ENCODE measurements at regions not wholly inside any gene's neighbourhood (a gene's known extent, or its start where the extent isn't known, plus 50 kb on each side); places are given as distances from the start of the nearest gene placed in this dataset.

- TF ChIP-seq, protein P1, sequence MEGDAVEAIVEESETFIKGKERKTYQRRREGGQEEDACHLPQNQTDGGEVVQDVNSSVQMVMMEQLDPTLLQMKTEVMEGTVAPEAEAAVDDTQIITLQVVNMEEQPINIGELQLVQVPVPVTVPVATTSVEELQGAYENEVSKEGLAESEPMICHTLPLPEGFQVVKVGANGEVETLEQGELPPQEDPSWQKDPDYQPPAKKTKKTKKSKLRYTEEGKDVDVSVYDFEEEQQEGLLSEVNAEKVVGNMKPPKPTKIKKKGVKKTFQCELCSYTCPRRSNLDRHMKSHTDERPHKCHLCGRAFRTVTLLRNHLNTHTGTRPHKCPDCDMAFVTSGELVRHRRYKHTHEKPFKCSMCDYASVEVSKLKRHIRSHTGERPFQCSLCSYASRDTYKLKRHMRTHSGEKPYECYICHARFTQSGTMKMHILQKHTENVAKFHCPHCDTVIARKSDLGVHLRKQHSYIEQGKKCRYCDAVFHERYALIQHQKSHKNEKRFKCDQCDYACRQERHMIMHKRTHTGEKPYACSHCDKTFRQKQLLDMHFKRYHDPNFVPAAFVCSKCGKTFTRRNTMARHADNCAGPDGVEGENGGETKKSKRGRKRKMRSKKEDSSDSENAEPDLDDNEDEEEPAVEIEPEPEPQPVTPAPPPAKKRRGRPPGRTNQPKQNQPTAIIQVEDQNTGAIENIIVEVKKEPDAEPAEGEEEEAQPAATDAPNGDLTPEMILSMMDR (IDR thresholded peaks at IDR 0.05; ENCODE audit: low read depth, low read length, poor library complexity, severe bottlenecking) = no peak
- no peak for TF ChIP-seq EZH2phosphoT487 (IDR thresholded peaks at IDR 0.05; ENCODE audit: borderline replicate concordance, low read length)
These were observed 1459.9 kb upstream of the CELF4 start for GRCh38 chr18:39025531-39025930.

Data from DOHH2 (cell line).